ENCODE measurements at regions not wholly inside any gene's neighbourhood (a gene's known extent, or its start where the extent isn't known, plus 50 kb on each side); places are given as distances from the start of the nearest gene placed in this dataset.

DNA sequence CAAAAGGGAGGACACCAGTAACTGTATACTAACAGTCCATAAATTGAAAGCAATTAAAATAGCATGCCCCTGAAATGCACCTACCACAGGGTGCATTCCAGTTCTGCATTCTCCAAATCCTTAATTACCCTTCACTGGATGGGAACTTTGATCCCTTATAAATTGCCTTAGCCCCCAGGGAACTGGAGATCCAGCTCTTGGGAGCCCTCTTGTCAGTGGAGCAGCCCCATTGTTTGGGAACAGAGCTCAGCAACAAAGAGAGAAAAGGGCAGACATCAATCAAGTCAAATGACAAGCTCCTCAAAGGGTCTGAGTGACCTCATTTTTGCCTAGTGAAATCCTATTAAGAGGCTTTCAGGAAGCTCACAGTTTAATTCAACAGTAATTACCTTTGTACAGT, 472.6 kb downstream of the XPNPEP1 start:
- TF ChIP-seq, protein P1, sequence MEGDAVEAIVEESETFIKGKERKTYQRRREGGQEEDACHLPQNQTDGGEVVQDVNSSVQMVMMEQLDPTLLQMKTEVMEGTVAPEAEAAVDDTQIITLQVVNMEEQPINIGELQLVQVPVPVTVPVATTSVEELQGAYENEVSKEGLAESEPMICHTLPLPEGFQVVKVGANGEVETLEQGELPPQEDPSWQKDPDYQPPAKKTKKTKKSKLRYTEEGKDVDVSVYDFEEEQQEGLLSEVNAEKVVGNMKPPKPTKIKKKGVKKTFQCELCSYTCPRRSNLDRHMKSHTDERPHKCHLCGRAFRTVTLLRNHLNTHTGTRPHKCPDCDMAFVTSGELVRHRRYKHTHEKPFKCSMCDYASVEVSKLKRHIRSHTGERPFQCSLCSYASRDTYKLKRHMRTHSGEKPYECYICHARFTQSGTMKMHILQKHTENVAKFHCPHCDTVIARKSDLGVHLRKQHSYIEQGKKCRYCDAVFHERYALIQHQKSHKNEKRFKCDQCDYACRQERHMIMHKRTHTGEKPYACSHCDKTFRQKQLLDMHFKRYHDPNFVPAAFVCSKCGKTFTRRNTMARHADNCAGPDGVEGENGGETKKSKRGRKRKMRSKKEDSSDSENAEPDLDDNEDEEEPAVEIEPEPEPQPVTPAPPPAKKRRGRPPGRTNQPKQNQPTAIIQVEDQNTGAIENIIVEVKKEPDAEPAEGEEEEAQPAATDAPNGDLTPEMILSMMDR (IDR thresholded peaks at IDR 0.05): no peak
- TF ChIP-seq POLR2A (IDR thresholded peaks at IDR 0.05) (no peak), EP300 (IDR thresholded peaks at IDR 0.05) (no peak), POLR2AphosphoS5 (IDR thresholded peaks at IDR 0.05) (no peak)

Data from upper lobe of left lung (tissue), 4 donors.